ENCODE measurements at regions not wholly inside any gene's neighbourhood (a gene's known extent, or its start where the extent isn't known, plus 50 kb on each side); places are given as distances from the start of the nearest gene placed in this dataset.

- no peak overlapping the region for H3K27ac ChIP-seq
- no peak for TF ChIP-seq CTCF (IDR thresholded peaks at IDR 0.05)
- no peak for TF ChIP-seq ZFX (IDR thresholded peaks at IDR 0.05; ENCODE audit: borderline replicate concordance)
Observed at GRCh38 chr5:166712447-166713185, 1578.8 kb upstream of the WWC1 start.

- TF ChIP-seq ZFX (IDR thresholded peaks at IDR 0.05; ENCODE audit: borderline replicate concordance) (no peak), CTCF (IDR thresholded peaks at IDR 0.05) (no peak)
- no peak overlapping the region for H3K27ac ChIP-seq
Observed at GRCh38 chr5:166713295-166713694, 1578.2 kb upstream of the WWC1 start.

- no peak for TF ChIP-seq ZFX (IDR thresholded peaks at IDR 0.05; ENCODE audit: borderline replicate concordance)
- TF ChIP-seq CTCF (IDR thresholded peaks at IDR 0.05): no peak
- H3K27ac ChIP-seq: no peak overlapping the region
Observed at GRCh38 chr5:166716856-166717492, 1574.5 kb upstream of the WWC1 start.

GRCh38 chr5:166719991-166720390, 1571.5 kb upstream of the WWC1 start:
- no peak overlapping the region for H3K27ac ChIP-seq
- TF ChIP-seq CTCF (IDR thresholded peaks at IDR 0.05): no peak
- no peak for TF ChIP-seq ZFX (IDR thresholded peaks at IDR 0.05; ENCODE audit: borderline replicate concordance)

- H3K27ac ChIP-seq: no peak overlapping the region
Observed at GRCh38 chr5:166722939-166723338, 1568.5 kb upstream of the WWC1 start.

GRCh38 chr5:166724284-166724683, 1567.2 kb upstream of the WWC1 start:
- H3K27ac ChIP-seq: 0 out of 2 replicates have a peak overlapping the region, but pooled peaks have one; percentile 23
- no peak for TF ChIP-seq CTCF (IDR thresholded peaks at IDR 0.05)
- no peak for TF ChIP-seq ZFX (IDR thresholded peaks at IDR 0.05; ENCODE audit: borderline replicate concordance)

More at GRCh38 chr5:166722939-166723338, 1568.5 kb upstream of the WWC1 start:
- TF ChIP-seq ZFX (IDR thresholded peaks at IDR 0.05; ENCODE audit: borderline replicate concordance): no peak
- TF ChIP-seq CTCF (IDR thresholded peaks at IDR 0.05): no peak

- no peak overlapping the region for H3K27ac ChIP-seq
- TF ChIP-seq ZFX (IDR thresholded peaks at IDR 0.05; ENCODE audit: borderline replicate concordance) (no peak), CTCF (IDR thresholded peaks at IDR 0.05) (no peak)
Observed at GRCh38 chr5:166725593-166725992, 1565.9 kb upstream of the WWC1 start.
